Activated naive CD4-positive, alpha-beta T cell treated with anti-CD3 and anti-CD28 coated beads, Interleukin-2, amount 50 U/mL, for 24 hours (primary cell): ENCODE measurements at regions not wholly inside any gene's neighbourhood (a gene's known extent, or its start where the extent isn't known, plus 50 kb on each side); places are given as distances from the start of the nearest gene placed in this dataset.
"Not testable (repeated sequence)": the region's sequence is repeated elsewhere in the genome, so short reads cannot be mapped to it uniquely, and the experiment has no call there.

ENCODE experiments used
- H3K27ac Mint-ChIP-seq: one replicate; pipeline ENCODE4 v1.8.0; 2021; ENCODE audit warnings: mild to moderate bottlenecking, mixed read lengths
- H3K27me3 Mint-ChIP-seq: one replicate; pipeline ENCODE4 v1.8.0; 2021; ENCODE audit warnings: mixed read lengths
- H3K36me3 Mint-ChIP-seq: one replicate; pipeline ENCODE4 v1.8.0; 2021; ENCODE audit warnings: mixed read lengths
- H3K4me1 Mint-ChIP-seq: one replicate; pipeline ENCODE4 v1.8.0; 2021; ENCODE audit warnings: mixed read lengths
- H3K4me3 Mint-ChIP-seq: one replicate; pipeline ENCODE4 v1.8.0; 2021; ENCODE audit warnings: mild to moderate bottlenecking, mixed read lengths
- H3K9me3 Mint-ChIP-seq: one replicate; pipeline ENCODE4 v1.8.0; 2021; ENCODE audit warnings: mixed read lengths

GRCh38 chrX:67288156-67288555 lies 255.7 kb upstream of the AR start:
- Mint-ChIP-seq H3K36me3 (no peaks in the 10 kb centered on the region), H3K9me3 (no peaks in the 10 kb centered on the region), H3K4me3 (no peak overlapping the region), H3K27me3 (no peaks in the 10 kb centered on the region), H3K4me1 (no peaks in the 10 kb centered on the region), H3K27ac (no peak overlapping the region)

DNA sequence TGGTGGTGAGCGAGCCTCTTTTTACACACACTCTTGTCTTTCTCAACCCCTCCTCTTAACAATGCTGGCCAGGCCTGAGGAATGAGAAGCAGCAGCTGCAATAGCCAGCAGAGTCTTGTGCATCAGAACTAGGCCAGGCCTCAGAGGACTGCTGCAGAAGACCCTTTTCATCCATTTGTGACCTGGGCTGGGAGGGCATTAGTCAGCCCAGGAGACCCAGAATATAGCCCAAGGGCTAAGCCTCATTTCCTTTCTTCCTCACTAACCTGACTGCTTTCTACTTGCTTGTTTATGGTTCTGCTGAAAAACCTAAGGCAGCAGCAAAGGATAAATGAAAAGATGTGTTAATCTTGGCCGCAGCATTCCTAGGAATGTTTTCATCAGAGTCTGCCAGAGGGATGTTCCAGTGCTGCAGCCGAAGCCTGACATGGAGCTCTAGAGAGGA lies 254.7 kb upstream of the AR start:
- Mint-ChIP-seq H3K4me1 (no peaks in the 10 kb centered on the region), H3K27ac (no peak overlapping the region), H3K4me3 (no peak overlapping the region), H3K9me3 (no peaks in the 10 kb centered on the region), H3K36me3 (no peaks in the 10 kb centered on the region), H3K27me3 (no peaks in the 10 kb centered on the region)

GRCh38 chrX:67290489-67291220 lies 253.2 kb upstream of the AR start:
- Mint-ChIP-seq H3K9me3 (no peaks in the 10 kb centered on the region), H3K4me1 (no peaks in the 10 kb centered on the region), H3K4me3 (no peak overlapping the region), H3K27ac (no peak overlapping the region), H3K27me3 (no peaks in the 10 kb centered on the region), H3K36me3 (no peaks in the 10 kb centered on the region)

GRCh38 chrX:67295924-67296323 lies 247.9 kb upstream of the AR start:
- H3K4me3 Mint-ChIP-seq: no peak overlapping the region
- no peaks in the 10 kb centered on the region for H3K4me1 Mint-ChIP-seq
- no peaks in the 10 kb centered on the region for H3K9me3 Mint-ChIP-seq
- no peaks in the 10 kb centered on the region for H3K36me3 Mint-ChIP-seq
- no peaks in the 10 kb centered on the region for H3K27me3 Mint-ChIP-seq
- no peak overlapping the region for H3K27ac Mint-ChIP-seq

DNA sequence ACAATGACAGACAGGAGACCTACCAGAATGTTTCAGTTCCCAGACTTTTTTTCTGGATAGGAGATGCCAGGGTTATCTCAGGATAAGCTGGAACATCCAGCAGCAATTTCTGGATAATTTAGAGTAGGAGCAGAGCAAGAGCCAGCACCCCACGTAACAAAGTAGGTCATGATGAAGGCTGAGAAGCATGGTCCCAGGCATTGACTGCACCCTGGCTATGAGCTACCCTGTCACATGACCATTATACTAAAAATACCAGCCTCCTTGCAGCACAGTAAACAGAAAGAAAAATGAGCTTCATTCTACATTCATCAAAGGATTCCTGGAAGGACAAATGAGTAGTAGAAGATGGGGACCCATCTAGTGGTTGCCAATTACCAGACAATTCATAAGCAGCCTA lies 247.4 kb upstream of the AR start:
- Mint-ChIP-seq H3K36me3 (no peaks in the 10 kb centered on the region), H3K4me3 (no peak overlapping the region), H3K27me3 (no peaks in the 10 kb centered on the region), H3K27ac (no peak overlapping the region), H3K9me3 (no peaks in the 10 kb centered on the region), H3K4me1 (no peaks in the 10 kb centered on the region)

DNA sequence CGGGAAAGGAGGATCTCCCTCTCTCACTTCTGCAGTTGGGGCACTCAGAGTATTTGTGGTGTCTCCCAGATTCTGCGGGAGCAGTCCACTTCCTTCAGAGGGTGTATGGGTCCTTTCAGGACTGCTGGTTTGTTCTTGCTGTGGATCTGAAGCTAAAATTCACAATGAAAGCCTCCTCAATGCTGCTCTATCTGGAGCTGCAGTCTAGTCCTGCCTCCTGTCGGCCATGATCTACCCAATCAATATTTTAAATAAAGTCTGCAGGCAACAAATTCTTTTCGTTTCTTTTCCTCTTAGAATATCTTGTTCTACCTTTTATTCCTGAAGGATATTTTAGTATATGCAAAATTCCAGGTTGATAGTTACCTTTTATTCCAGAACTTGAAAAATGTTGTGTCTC lies 226.1 kb upstream of the AR start:
- Mint-ChIP-seq H3K27ac (no peak overlapping the region), H3K36me3 (no peaks in the 10 kb centered on the region), H3K4me3 (no peak overlapping the region), H3K9me3 (peaks cover 5% of the 10 kb centered on the region), H3K4me1 (no peaks in the 10 kb centered on the region), H3K27me3 (no peaks in the 10 kb centered on the region)

DNA sequence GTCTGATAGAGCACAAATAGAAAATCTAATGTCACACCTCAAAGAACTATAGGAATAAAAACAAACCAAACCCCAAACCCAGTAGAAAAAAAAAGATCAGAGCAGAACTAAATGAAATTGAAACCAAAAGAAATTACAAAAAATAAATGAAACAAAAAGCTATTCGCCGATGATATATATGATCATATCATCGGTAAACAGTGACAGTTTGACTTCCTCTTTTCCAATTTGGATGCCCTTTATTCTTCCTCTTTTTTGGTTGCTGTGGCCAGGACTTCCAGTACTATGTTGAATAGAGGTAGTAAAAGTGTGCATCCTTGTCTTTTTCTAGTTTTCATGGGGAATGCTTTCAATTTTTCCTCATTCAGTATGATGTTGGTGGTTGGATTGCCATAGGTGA lies 215.3 kb upstream of the AR start:
- no peak overlapping the region for H3K4me3 Mint-ChIP-seq
- H3K9me3 Mint-ChIP-seq: no peaks in the 10 kb centered on the region
- H3K27ac Mint-ChIP-seq: no peak overlapping the region
- H3K36me3 Mint-ChIP-seq: no peaks in the 10 kb centered on the region
- no peaks in the 10 kb centered on the region for H3K27me3 Mint-ChIP-seq
- no peaks in the 10 kb centered on the region for H3K4me1 Mint-ChIP-seq

DNA sequence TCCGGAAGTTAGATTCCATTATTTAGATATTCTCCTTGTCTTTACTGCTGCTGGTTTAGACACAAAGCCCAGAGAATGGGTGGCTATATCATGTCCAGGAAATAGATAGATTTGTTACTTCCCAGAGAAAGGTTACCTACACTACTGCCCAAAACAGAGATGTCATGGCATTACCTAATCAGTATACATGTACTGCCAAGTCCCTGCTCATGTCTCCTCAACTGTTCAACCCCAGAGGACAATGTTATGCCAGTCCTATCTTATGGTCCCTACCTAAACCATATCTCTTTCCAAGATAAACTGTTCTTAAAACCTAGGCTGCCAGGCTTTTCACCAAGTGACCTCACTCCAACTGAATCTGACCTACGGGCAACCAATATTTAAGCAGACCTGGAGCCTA lies 209.5 kb upstream of the AR start:
- Mint-ChIP-seq H3K36me3 (no peaks in the 10 kb centered on the region), H3K4me3 (no peak overlapping the region), H3K27ac (no peak overlapping the region), H3K9me3 (no peaks in the 10 kb centered on the region), H3K27me3 (no peaks in the 10 kb centered on the region), H3K4me1 (no peaks in the 10 kb centered on the region)

DNA sequence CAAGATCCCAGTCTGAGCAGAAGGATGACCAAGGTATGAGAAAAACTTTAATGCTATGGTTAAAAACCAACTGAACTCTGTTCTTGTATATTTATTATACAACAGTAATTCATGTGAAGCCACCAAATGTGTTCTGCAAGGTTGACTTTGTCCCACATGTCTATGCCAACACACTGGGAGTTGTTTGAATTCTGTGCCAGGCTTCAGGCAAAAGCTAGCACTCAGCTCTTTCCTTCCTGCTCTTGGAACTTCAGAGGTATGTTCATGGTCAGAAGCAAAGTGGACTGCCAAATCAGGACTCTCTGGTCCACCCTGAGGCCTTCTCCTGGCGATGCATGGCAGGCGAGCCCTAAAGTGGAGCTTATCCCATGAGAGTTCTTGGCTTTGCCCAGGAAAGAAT lies 205.6 kb upstream of the AR start:
- no peaks in the 10 kb centered on the region for H3K36me3 Mint-ChIP-seq
- no peaks in the 10 kb centered on the region for H3K4me1 Mint-ChIP-seq
- H3K27me3 Mint-ChIP-seq: no peaks in the 10 kb centered on the region
- no peak overlapping the region for H3K4me3 Mint-ChIP-seq
- no peaks in the 10 kb centered on the region for H3K9me3 Mint-ChIP-seq
- no peak overlapping the region for H3K27ac Mint-ChIP-seq

- Mint-ChIP-seq H3K27ac (no peak overlapping the region), H3K4me3 (no peak overlapping the region), H3K9me3 (no peaks in the 10 kb centered on the region), H3K4me1 (no peaks in the 10 kb centered on the region), H3K36me3 (no peaks in the 10 kb centered on the region), H3K27me3 (no peaks in the 10 kb centered on the region)
Measured at GRCh38 chrX:67342138-67342537, 201.7 kb upstream of the AR start.

GRCh38 chrX:67346225-67346624 lies 197.6 kb upstream of the AR start:
- Mint-ChIP-seq H3K9me3 (no peaks in the 10 kb centered on the region), H3K4me1 (no peaks in the 10 kb centered on the region), H3K36me3 (no peaks in the 10 kb centered on the region), H3K4me3 (no peak overlapping the region), H3K27ac (no peak overlapping the region), H3K27me3 (no peaks in the 10 kb centered on the region)

DNA sequence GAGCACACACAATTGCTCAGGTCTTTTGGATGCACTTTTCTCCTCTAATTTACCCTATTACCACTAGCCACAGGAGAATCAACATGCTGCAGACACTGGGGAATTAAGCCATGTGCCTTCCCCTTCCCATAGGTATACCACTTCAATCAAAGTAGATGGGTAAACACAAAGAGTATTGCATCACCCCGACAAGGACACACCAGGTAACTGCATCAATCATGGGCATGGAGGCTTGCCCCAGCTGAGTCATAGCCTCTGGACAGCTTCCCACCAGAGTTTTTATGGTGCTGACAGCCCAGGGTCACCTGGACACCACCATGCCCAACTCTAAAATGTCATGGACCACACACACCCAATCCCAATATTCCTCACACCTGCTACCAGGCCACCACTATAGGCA lies 197.2 kb upstream of the AR start:
- H3K27me3 Mint-ChIP-seq: no peaks in the 10 kb centered on the region
- no peaks in the 10 kb centered on the region for H3K9me3 Mint-ChIP-seq
- H3K4me3 Mint-ChIP-seq: no peak overlapping the region
- no peak overlapping the region for H3K27ac Mint-ChIP-seq
- H3K4me1 Mint-ChIP-seq: no peaks in the 10 kb centered on the region
- no peaks in the 10 kb centered on the region for H3K36me3 Mint-ChIP-seq

- H3K27ac Mint-ChIP-seq: no peak overlapping the region
- no peaks in the 10 kb centered on the region for H3K36me3 Mint-ChIP-seq
- no peaks in the 10 kb centered on the region for H3K9me3 Mint-ChIP-seq
- no peaks in the 10 kb centered on the region for H3K4me1 Mint-ChIP-seq
- no peak overlapping the region for H3K4me3 Mint-ChIP-seq
- H3K27me3 Mint-ChIP-seq: no peaks in the 10 kb centered on the region
Measured at GRCh38 chrX:67347145-67347544, 196.7 kb upstream of the AR start.

DNA sequence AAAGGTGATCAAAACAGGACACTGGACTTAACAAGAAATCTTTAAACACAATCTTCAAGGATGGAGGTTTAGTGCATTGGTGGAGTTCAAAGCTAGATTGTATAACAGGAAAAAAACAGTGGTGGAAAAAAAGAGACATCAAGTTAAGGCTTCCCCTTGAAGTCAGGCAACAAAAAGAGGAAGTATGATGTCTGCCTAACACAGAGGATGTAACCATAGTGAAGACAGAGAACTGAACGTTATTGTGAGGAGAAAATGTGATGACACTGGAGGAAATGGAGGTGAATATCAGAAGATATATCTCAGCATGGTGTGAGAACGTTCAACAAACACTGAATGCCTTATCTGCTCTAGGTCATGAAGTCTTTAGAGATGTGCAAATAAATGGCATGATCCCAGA lies 192.4 kb upstream of the AR start:
- Mint-ChIP-seq H3K4me3 (no peak overlapping the region), H3K4me1 (no peaks in the 10 kb centered on the region), H3K36me3 (no peaks in the 10 kb centered on the region), H3K9me3 (no peaks in the 10 kb centered on the region), H3K27ac (no peak overlapping the region), H3K27me3 (no peaks in the 10 kb centered on the region)

- H3K4me3 Mint-ChIP-seq: no peak overlapping the region
- H3K36me3 Mint-ChIP-seq: no peaks in the 10 kb centered on the region
Measured at GRCh38 chrX:67353651-67354370, 190.0 kb upstream of the AR start.

DNA sequence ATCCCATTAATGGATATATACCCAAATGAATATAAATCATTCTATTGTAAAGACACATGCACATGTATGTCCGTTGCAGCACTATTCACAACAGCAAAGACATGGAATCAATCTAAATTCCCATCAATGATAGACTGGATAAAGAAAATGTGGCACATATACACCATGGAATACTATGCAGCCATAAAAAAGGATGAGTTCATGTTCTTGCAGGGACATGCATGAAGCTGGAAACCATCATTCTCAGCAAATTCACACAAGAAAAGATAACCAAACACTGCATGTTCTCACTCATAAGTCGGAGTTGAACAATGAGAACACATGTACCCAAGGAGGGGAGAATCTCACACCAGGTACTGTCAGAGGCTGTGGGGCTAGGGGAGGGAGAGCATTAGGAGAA lies 182.6 kb upstream of the AR start:
- not testable (repeated sequence) for H3K9me3 Mint-ChIP-seq, H3K4me3 Mint-ChIP-seq, H3K27me3 Mint-ChIP-seq, H3K4me1 Mint-ChIP-seq, H3K27ac Mint-ChIP-seq, H3K36me3 Mint-ChIP-seq

More at GRCh38 chrX:67353651-67354370, 190.0 kb upstream of the AR start:
- Mint-ChIP-seq H3K4me1 (no peaks in the 10 kb centered on the region), H3K27ac (no peak overlapping the region), H3K9me3 (no peaks in the 10 kb centered on the region), H3K27me3 (no peaks in the 10 kb centered on the region)

- Mint-ChIP-seq H3K9me3 (peaks cover 5% of the 10 kb centered on the region), H3K27ac (no peak overlapping the region)
Measured at GRCh38 chrX:67384403-67384802, 159.4 kb upstream of the AR start.

More at GRCh38 chrX:67384403-67384802, 159.4 kb upstream of the AR start:
- Mint-ChIP-seq H3K4me3 (no peak overlapping the region), H3K36me3 (no peaks in the 10 kb centered on the region), H3K27me3 (no peaks in the 10 kb centered on the region), H3K4me1 (no peaks in the 10 kb centered on the region)
